Neural cell (in vitro differentiated cells): ENCODE measurements at regions not wholly inside any gene's neighbourhood (a gene's known extent, or its start where the extent isn't known, plus 50 kb on each side); places are given as distances from the start of the nearest gene placed in this dataset.

Experiments
- H2AFZ ChIP-seq: fragments of 200-600, 300-800 bp; sonication (generic), shearing (Covaris generic); 2 replicates; pipeline ENCODE4 v1.6.0; 2014; ENCODE audit warnings: low read depth, mild to moderate bottlenecking, antibody characterized with exemption, low read length, moderate library complexity
- H3F3A ChIP-seq: fragments of 200-600 bp; shearing (Covaris generic); 2 replicates; pipeline ENCODE4 v1.6.1; 2016; ENCODE audit warnings: mild to moderate bottlenecking, moderate library complexity, mixed read lengths, antibody characterized with exemption, low read length; ENCODE audit not compliant: insufficient read depth, poor library complexity, severe bottlenecking
- H3K27ac ChIP-seq: fragments of 200-600, 300-800 bp; sonication (generic), shearing (Covaris generic); 2 replicates; pipeline ENCODE4 v1.5.1; 2014; ENCODE audit warnings: mild to moderate bottlenecking, low read length, moderate library complexity
- H3K27me3 ChIP-seq: fragments of 300-800, 200-600 bp; sonication (generic), shearing (Covaris generic); 2 replicates; pipeline ENCODE4 v1.6.0; 2014; ENCODE audit warnings: mild to moderate bottlenecking, low read depth, low read length, moderate library complexity; ENCODE audit not compliant: insufficient read depth
- H3K36me3 ChIP-seq: fragments of 300-800, 200-600 bp; sonication (generic), shearing (Covaris generic); 2 replicates; pipeline ENCODE4 v1.5.1; 2014; ENCODE audit warnings: mild to moderate bottlenecking, antibody characterized with exemption, low read length, moderate library complexity; ENCODE audit not compliant: insufficient read depth
- H3K4me2 ChIP-seq: fragments of 300-800, 200-600 bp; sonication (generic), shearing (Covaris generic); 2 replicates; pipeline ENCODE4 v1.6.0; 2014; ENCODE audit warnings: mild to moderate bottlenecking, low read length
- H3K4me3 ChIP-seq: fragments of 300-800, 200-600 bp; sonication (generic), shearing (Covaris generic); 2 replicates; pipeline ENCODE4 v1.5.1; 2014; ENCODE audit warnings: mild to moderate bottlenecking, low read length, moderate library complexity
- H3K79me2 ChIP-seq: fragments of 200-600 bp; shearing (Covaris generic); replicated peaks from 2 replicates; pipeline ENCODE4 v1.6.0; 2014; ENCODE audit warnings: mild to moderate bottlenecking, low read length, moderate library complexity; ENCODE audit not compliant: insufficient read depth
- H3K9ac ChIP-seq: fragments of 300-800, 200-600 bp; sonication (generic), shearing (Covaris generic); 2 replicates; pipeline ENCODE4 v1.6.1; 2016; ENCODE audit warnings: mild to moderate bottlenecking, low read length, mixed read lengths
- H3K9me2 ChIP-seq: fragments of 200-600 bp; shearing (Covaris generic); 2 replicates; pipeline ENCODE4 v1.6.1; 2016; ENCODE audit warnings: mild to moderate bottlenecking, low read length, mixed read lengths; ENCODE audit not compliant: insufficient read depth
- H3K9me3 ChIP-seq: fragments of 200-600, 300-800 bp; sonication (generic), shearing (Covaris generic); 2 replicates; pipeline ENCODE4 v1.6.1; 2016; ENCODE audit warnings: mild to moderate bottlenecking, mixed run types, low read length, moderate library complexity, mixed read lengths
- H4K20me1 ChIP-seq: fragments of 200-600 bp; shearing (Covaris generic); 2 replicates; pipeline ENCODE4 v1.6.1; 2016; ENCODE audit warnings: mild to moderate bottlenecking, mixed run types; ENCODE audit not compliant: insufficient read depth
- EP300 ChIP-seq: fragments of 450-650 bp; conservative IDR thresholded peaks from 2 replicates; pipeline ENCODE4 v1.6.1; 2014; ENCODE audit warnings: antibody characterized with exemption, mild to moderate bottlenecking, moderate library complexity; ENCODE audit not compliant: poor library complexity, severe bottlenecking
- EZH2 ChIP-seq: fragments of 200-600, 300-800 bp; shearing (Covaris generic), sonication (generic); IDR thresholded peaks from 2 replicates; pipeline ENCODE4 v1.6.1; 2014; ENCODE audit warnings: antibody characterized with exemption, low read length, borderline replicate concordance, mild to moderate bottlenecking; ENCODE audit not compliant: insufficient read depth, poor library complexity, severe bottlenecking
- MXI1 ChIP-seq: fragments of 450-650 bp; conservative IDR thresholded peaks from 2 replicates; pipeline ENCODE4 v1.6.1; 2014; ENCODE audit warnings: antibody characterized with exemption, mild to moderate bottlenecking; ENCODE audit not compliant: poor library complexity, severe bottlenecking
- POLR2AphosphoS5 ChIP-seq: IDR thresholded peaks from 2 replicates; pipeline ENCODE4 v1.6.1; 2012
- RAD21 ChIP-seq: fragments of 450-650 bp; conservative IDR thresholded peaks from 2 replicates; pipeline ENCODE4 v1.6.1; 2014; ENCODE audit warnings: antibody characterized with exemption, mild to moderate bottlenecking, moderate library complexity
- REST ChIP-seq: IDR thresholded peaks from 2 replicates; pipeline ENCODE4 v1.6.1; 2012; ENCODE audit warnings: borderline replicate concordance
- SMC3 ChIP-seq: fragments of 450-650 bp; conservative IDR thresholded peaks from 2 replicates; pipeline ENCODE4 v1.6.1; 2014; ENCODE audit warnings: antibody characterized with exemption, mild to moderate bottlenecking, moderate library complexity; ENCODE audit not compliant: poor library complexity
- TAF1 ChIP-seq: IDR thresholded peaks from 2 replicates; pipeline ENCODE4 v1.6.1; 2012; ENCODE audit warnings: low read depth
- TF ChIP-seq, protein P1 (sequence below): fragments of 450-650 bp; IDR thresholded peaks from 2 replicates; pipeline ENCODE4 v1.5.1; 2014; ENCODE audit warnings: antibody characterized with exemption, mild to moderate bottlenecking, moderate library complexity; ENCODE audit not compliant: poor library complexity, severe bottlenecking

DNA sequence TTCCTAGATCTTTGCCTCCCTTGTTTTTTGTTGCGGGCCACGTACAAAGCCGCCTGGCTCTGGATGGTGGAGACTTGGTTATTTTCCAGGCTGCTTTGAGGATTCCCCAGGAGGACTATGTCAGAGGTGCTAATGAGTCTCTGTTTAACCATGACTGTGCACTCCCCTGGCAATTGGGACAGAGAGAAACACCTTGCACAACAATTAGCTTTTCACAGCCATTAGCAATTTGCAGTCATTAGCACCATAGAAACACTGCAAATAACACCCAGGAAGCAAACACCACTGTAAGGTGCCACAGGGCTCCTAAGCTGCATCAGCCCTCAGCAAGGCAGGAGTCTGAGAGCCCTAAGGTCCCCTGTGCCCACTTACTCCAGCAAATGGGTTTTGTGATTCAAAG, 201.0 kb upstream of the VLDLR start:
- Histone ChIP-seq H3K79me2 (no peaks in the 10 kb centered on the region), H2AFZ (no peak overlapping the region), H4K20me1 (no peaks in the 10 kb centered on the region), H3K9me2 (no peaks in the 10 kb centered on the region), H3K36me3 (no peaks in the 10 kb centered on the region), H3K9ac (no peak overlapping the region), H3K4me2 (no peak overlapping the region), H3K9me3 (no peaks in the 10 kb centered on the region), H3K27ac (no peak overlapping the region), H3K4me3 (no peak overlapping the region), H3K27me3 (no peaks in the 10 kb centered on the region), H3F3A (no peaks in the 10 kb centered on the region)
- no peak for TF ChIP-seq REST
- TF ChIP-seq, protein P1, sequence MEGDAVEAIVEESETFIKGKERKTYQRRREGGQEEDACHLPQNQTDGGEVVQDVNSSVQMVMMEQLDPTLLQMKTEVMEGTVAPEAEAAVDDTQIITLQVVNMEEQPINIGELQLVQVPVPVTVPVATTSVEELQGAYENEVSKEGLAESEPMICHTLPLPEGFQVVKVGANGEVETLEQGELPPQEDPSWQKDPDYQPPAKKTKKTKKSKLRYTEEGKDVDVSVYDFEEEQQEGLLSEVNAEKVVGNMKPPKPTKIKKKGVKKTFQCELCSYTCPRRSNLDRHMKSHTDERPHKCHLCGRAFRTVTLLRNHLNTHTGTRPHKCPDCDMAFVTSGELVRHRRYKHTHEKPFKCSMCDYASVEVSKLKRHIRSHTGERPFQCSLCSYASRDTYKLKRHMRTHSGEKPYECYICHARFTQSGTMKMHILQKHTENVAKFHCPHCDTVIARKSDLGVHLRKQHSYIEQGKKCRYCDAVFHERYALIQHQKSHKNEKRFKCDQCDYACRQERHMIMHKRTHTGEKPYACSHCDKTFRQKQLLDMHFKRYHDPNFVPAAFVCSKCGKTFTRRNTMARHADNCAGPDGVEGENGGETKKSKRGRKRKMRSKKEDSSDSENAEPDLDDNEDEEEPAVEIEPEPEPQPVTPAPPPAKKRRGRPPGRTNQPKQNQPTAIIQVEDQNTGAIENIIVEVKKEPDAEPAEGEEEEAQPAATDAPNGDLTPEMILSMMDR, result no peak
- no peak for TF ChIP-seq EP300
- no peak for TF ChIP-seq RAD21
- no peak for TF ChIP-seq MXI1
- TF ChIP-seq TAF1, result no peak
- no peak for TF ChIP-seq EZH2
- TF ChIP-seq SMC3, result no peak

GRCh38 chr9:2424619-2425033, 197.0 kb upstream of the VLDLR start:
- no peak overlapping the region for H3K4me3 ChIP-seq
- no peaks in the 10 kb centered on the region for H3F3A ChIP-seq
- no peaks in the 10 kb centered on the region for H4K20me1 ChIP-seq
- H3K27ac ChIP-seq, result no peak overlapping the region
- no peaks in the 10 kb centered on the region for H3K79me2 ChIP-seq
- H3K36me3 ChIP-seq, result no peaks in the 10 kb centered on the region
- H3K9me2 ChIP-seq, result no peaks in the 10 kb centered on the region
- H2AFZ ChIP-seq, result no peak overlapping the region
- H3K27me3 ChIP-seq, result no peaks in the 10 kb centered on the region
- H3K9me3 ChIP-seq, result no peaks in the 10 kb centered on the region
- H3K4me2 ChIP-seq, result no peak overlapping the region
- TF ChIP-seq SMC3 (no peak), MXI1 (no peak), TAF1 (no peak), EZH2 (no peak), RAD21 (no peak), REST (no peak), EP300 (no peak), POLR2AphosphoS5 (no peak)
- TF ChIP-seq, protein P1, result no peak
- H3K9ac ChIP-seq, result no peak overlapping the region
